GM23338 (cell line): ENCODE measurements at regions not wholly inside any gene's neighbourhood (a gene's known extent, or its start where the extent isn't known, plus 50 kb on each side); places are given as distances from the start of the nearest gene placed in this dataset.

Source experiments
- ATAC-seq: fragments of 200-7000 bp; cut with Tn5 transposase; 3 replicates; pipeline ENCODE4 v1.9.1; 2020
- DNase-seq: peaks from one replicate; pipeline ENCODE4 v3.0.0-alpha.2; 2015; ENCODE audit warnings: low spot score
- H2AFZ ChIP-seq: fragments of 200-600 bp; sonication (generic); 2 replicates; pipeline ENCODE4 v1.8.0; 2016; ENCODE audit warnings: antibody characterized with exemption, mild to moderate bottlenecking, moderate library complexity
- H3F3A ChIP-seq: fragments of 200-600 bp; sonication (generic); replicated peaks from 2 replicates; pipeline ENCODE4 v1.8.0; 2017; ENCODE audit warnings: antibody characterized with exemption, mixed run types, low read depth
- H3K27ac ChIP-seq: fragments of 200-600 bp; sonication (generic); 2 replicates; pipeline ENCODE4 v1.6.1; 2016; ENCODE audit warnings: low read depth
- H3K27me3 ChIP-seq: fragments of 200-600 bp; sonication (generic); 2 replicates; pipeline ENCODE4 v1.8.0; 2016; ENCODE audit warnings: mild to moderate bottlenecking, mixed run types, moderate library complexity; ENCODE audit not compliant: insufficient read depth
- H3K36me3 ChIP-seq: fragments of 200-600 bp; sonication (generic); 2 replicates; pipeline ENCODE4 v1.8.0; 2016; ENCODE audit warnings: mild to moderate bottlenecking; ENCODE audit not compliant: insufficient read depth
- H3K4me1 ChIP-seq: fragments of 200-600 bp; sonication (generic); 2 replicates; pipeline ENCODE4 v1.8.0; 2016; ENCODE audit warnings: mild to moderate bottlenecking, moderate library complexity; ENCODE audit not compliant: insufficient read depth
- H3K4me2 ChIP-seq: fragments of 200-600 bp; sonication (generic); 2 replicates; pipeline ENCODE4 v1.7.1; 2017; ENCODE audit warnings: mixed run types
- H3K4me3 ChIP-seq: fragments of 200-600 bp; sonication (generic); 2 replicates; pipeline ENCODE4 v1.6.1; 2016; ENCODE audit warnings: mixed run types
- H3K79me2 ChIP-seq: fragments of 200-600 bp; sonication (generic); replicated peaks from 2 replicates; pipeline ENCODE4 v1.8.0; 2017; ENCODE audit warnings: mild to moderate bottlenecking; ENCODE audit not compliant: insufficient read depth
- H3K9me2 ChIP-seq: fragments of 200-600 bp; sonication (generic); 2 replicates; pipeline ENCODE4 v1.8.0; 2017; ENCODE audit not compliant: insufficient read depth
- H4K20me1 ChIP-seq: fragments of 200-600 bp; sonication (generic); replicated peaks from 2 replicates; pipeline ENCODE4 v1.8.0; 2017; ENCODE audit warnings: mild to moderate bottlenecking; ENCODE audit not compliant: insufficient read depth
- H3K27ac Mint-ChIP-seq: 2 replicates; pipeline ENCODE4 v1.8.0; 2020; ENCODE audit warnings: inconsistent platforms, mild to moderate bottlenecking, moderate library complexity, mixed read lengths
- H3K27me3 Mint-ChIP-seq: 3 replicates; pipeline ENCODE4 v1.8.0; 2022; ENCODE audit warnings: low read depth, mild to moderate bottlenecking, moderate library complexity, mixed read lengths, inconsistent platforms; ENCODE audit not compliant: insufficient read depth, poor library complexity
- H3K36me3 Mint-ChIP-seq: 3 replicates; pipeline ENCODE4 v1.8.0; 2021; ENCODE audit warnings: low read depth, mild to moderate bottlenecking, inconsistent platforms, moderate library complexity, mixed read lengths
- H3K4me1 Mint-ChIP-seq: 3 replicates; pipeline ENCODE4 v1.8.0; 2020; ENCODE audit warnings: mild to moderate bottlenecking, inconsistent platforms, mixed read lengths
- H3K4me3 Mint-ChIP-seq: 3 replicates; pipeline ENCODE4 v1.8.0; 2021; ENCODE audit warnings: moderate library complexity, mild to moderate bottlenecking, inconsistent platforms, mixed read lengths
- H3K9me3 Mint-ChIP-seq: 3 replicates; pipeline ENCODE4 v1.8.0; 2020; ENCODE audit warnings: moderate library complexity, mild to moderate bottlenecking, inconsistent platforms, mixed read lengths
- CREB1 ChIP-seq: fragments of 250-450 bp; sonication (Bioruptor Pico); IDR thresholded peaks from 2 replicates; pipeline ENCODE4 v1.5.0; 2020; ENCODE audit warnings: low read depth, mild to moderate bottlenecking, moderate library complexity
- CTCF ChIP-seq, 2 experiments: fragments of 200-600 bp in 1 of 2; sonication (generic) in 1 of 2; conservative IDR thresholded peaks; 2 replicates each; pipeline versions ENCODE4 v1.5.1 to v1.6.1; 2016 to 2017; ENCODE audit warnings: antibody characterized with exemption in 2 of 2, low read depth in 2 of 2, mild to moderate bottlenecking in 2 of 2, moderate library complexity in 1 of 2
- ETS1 ChIP-seq: IDR thresholded peaks from 2 replicates; pipeline ENCODE4 v1.6.1; 2016; ENCODE audit warnings: antibody characterized with exemption
- EZH2 ChIP-seq: fragments of 200-600 bp; sonication (generic); IDR thresholded peaks from one replicate; pipeline ENCODE4 v1.8.0; 2017; ENCODE audit warnings: antibody characterized with exemption, mild to moderate bottlenecking, low read depth; ENCODE audit not compliant: unreplicated experiment
- EZH2phosphoT487 ChIP-seq: fragments of 200-600 bp; sonication (generic); IDR thresholded peaks from one replicate; pipeline ENCODE4 v1.8.1; 2018; ENCODE audit warnings: antibody characterized with exemption; ENCODE audit not compliant: unreplicated experiment
- JUNB ChIP-seq: IDR thresholded peaks from one replicate; pipeline ENCODE4 v1.6.1; 2016; ENCODE audit warnings: antibody characterized with exemption; ENCODE audit not compliant: unreplicated experiment
- NANOG ChIP-seq: IDR thresholded peaks from 2 replicates; pipeline ENCODE4 v1.6.1; 2016; ENCODE audit warnings: antibody characterized with exemption, borderline replicate concordance
- POLR2AphosphoS5 ChIP-seq: IDR thresholded peaks from 2 replicates; pipeline ENCODE4 v1.6.1; 2016; ENCODE audit warnings: antibody characterized with exemption, low read depth
- REST ChIP-seq: IDR thresholded peaks from one replicate; pipeline ENCODE4 v1.6.1; 2018; ENCODE audit warnings: antibody characterized with exemption; ENCODE audit not compliant: unreplicated experiment
- STAT1 ChIP-seq: IDR thresholded peaks from one replicate; pipeline ENCODE4 v1.6.1; 2016; ENCODE audit warnings: antibody characterized with exemption; ENCODE audit not compliant: unreplicated experiment
- ZNF114 ChIP-seq: fragments of 250-450 bp; sonication (Bioruptor Pico); IDR thresholded peaks from 2 replicates; pipeline ENCODE4 v1.5.0; 2020; ENCODE audit warnings: mild to moderate bottlenecking, moderate library complexity
- ZNF331 ChIP-seq: fragments of 250-450 bp; sonication (Bioruptor Pico); IDR thresholded peaks from 2 replicates; pipeline ENCODE4 v1.5.0; 2020; ENCODE audit warnings: low read depth, mild to moderate bottlenecking, moderate library complexity
- ZNF462 ChIP-seq: fragments of 250-450 bp; sonication (Bioruptor Pico); IDR thresholded peaks from 2 replicates; pipeline ENCODE4 v1.5.0; 2020; ENCODE audit warnings: mild to moderate bottlenecking, moderate library complexity

- H3K4me1 ChIP-seq = no peaks in the 10 kb centered on the region; the same call in 1 of the 2 replicates
- no peaks in the 10 kb centered on the region for H3K27me3 ChIP-seq
- no peak for TF ChIP-seq EZH2phosphoT487
- no peak for TF ChIP-seq REST
- no peak for TF ChIP-seq ETS1
- no peak for TF ChIP-seq JUNB
- no peak for TF ChIP-seq CTCF (conservative IDR thresholded peaks at IDR 0.05; ENCODE audit: low read depth in 2 of 2)
- TF ChIP-seq ZNF462 (CRISPR knock-in tag) = no peak
- no peak for TF ChIP-seq POLR2AphosphoS5
- no peak for TF ChIP-seq CREB1 (CRISPR knock-in tag)
- no peak for TF ChIP-seq STAT1
- TF ChIP-seq EZH2 = no peak
- no peak for TF ChIP-seq ZNF114 (CRISPR knock-in tag)
- no peak for TF ChIP-seq ZNF331 (CRISPR knock-in tag)
- no peak for TF ChIP-seq NANOG
- Mint-ChIP-seq H3K27ac (no peak overlapping the region), H3K36me3 (peaks cover 79% of the 10 kb centered on the region), H3K4me1 (peaks cover 3% of the 10 kb centered on the region; the same call in 2 of the 3 replicates), H3K27me3 (peaks cover 2% of the 10 kb centered on the region), H3K4me3 (no peak overlapping the region), H3K9me3 (no peaks in the 10 kb centered on the region)
- no peak for DNase-seq
- H3K27ac ChIP-seq = no peak overlapping the region
- H3K4me2 ChIP-seq = no peak overlapping the region
- peaks cover 31% of the 10 kb centered on the region for H3F3A ChIP-seq
- no peak overlapping the region for H2AFZ ChIP-seq
- peaks cover 23% of the 10 kb centered on the region; the same call in 1 of the 2 replicates for H4K20me1 ChIP-seq
- peaks cover 23% of the 10 kb centered on the region for H3K79me2 ChIP-seq
- peaks cover 54% of the 10 kb centered on the region for H3K36me3 ChIP-seq
- no peak for ATAC-seq
- H3K9me2 ChIP-seq = no peaks in the 10 kb centered on the region
- no peak overlapping the region for H3K4me3 ChIP-seq
Measured at GRCh38 chr6:37113976-37114375, 56.0 kb upstream of the PIM1 start.
